ENCODE measurements at regions not wholly inside any gene's neighbourhood (a gene's known extent, or its start where the extent isn't known, plus 50 kb on each side); places are given as distances from the start of the nearest gene placed in this dataset.

GRCh38 chr12:93015871-93016751 is 87.0 kb upstream of the EEA1 start:
- no peak for TF ChIP-seq CTCF (IDR thresholded peaks at IDR 0.05)
- no peak for TF ChIP-seq POLR2A (IDR thresholded peaks at IDR 0.05)
- TF ChIP-seq EP300 (IDR thresholded peaks at IDR 0.05): no peak

All from ovary (tissue), 3 donors.